ENCODE measurements at regions not wholly inside any gene's neighbourhood (a gene's known extent, or its start where the extent isn't known, plus 50 kb on each side); places are given as distances from the start of the nearest gene placed in this dataset.
"Not testable (repeated sequence)": the region's sequence is repeated elsewhere in the genome, so short reads cannot be mapped to it uniquely, and the experiment has no call there.

DNA sequence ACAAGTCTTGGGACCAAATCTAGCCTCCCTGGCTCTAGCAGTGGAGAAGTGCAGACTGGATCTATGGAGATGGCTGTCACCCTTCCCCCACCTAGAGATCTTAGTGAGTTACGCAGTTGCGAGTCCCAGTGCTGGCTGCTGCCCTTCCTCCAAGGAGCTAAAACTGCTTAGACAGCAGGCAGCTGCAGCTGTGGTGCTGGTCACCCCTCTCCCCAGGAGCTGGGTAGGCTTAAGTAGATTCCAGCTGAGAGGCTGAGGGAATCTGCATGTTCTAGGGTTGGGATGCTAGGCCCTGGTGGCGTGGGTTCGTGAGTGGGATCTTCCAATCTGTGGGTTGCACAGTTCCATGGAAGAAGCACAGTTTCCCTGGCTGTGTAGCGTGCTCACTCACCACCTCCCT lies 120.2 kb downstream of the SLC35B3 start:
- Mint-ChIP-seq H3K36me3 (peaks cover 0 to 4% (median 0%) of the 10 kb centered on the region in 3 donors), H3K27me3 (ENCODE audit: low read depth in 3 of 3) (peaks cover 0 to 5% (median 2%) of the 10 kb centered on the region in 3 donors), H3K27ac (no peak overlapping the region), H3K9me3 (peaks cover 6 to 14% (median 7%) of the 10 kb centered on the region in 6 donors), H3K4me1 (no peaks in the 10 kb centered on the region), H3K4me3 (no peak overlapping the region)
- no peak for DNase-seq

DNA sequence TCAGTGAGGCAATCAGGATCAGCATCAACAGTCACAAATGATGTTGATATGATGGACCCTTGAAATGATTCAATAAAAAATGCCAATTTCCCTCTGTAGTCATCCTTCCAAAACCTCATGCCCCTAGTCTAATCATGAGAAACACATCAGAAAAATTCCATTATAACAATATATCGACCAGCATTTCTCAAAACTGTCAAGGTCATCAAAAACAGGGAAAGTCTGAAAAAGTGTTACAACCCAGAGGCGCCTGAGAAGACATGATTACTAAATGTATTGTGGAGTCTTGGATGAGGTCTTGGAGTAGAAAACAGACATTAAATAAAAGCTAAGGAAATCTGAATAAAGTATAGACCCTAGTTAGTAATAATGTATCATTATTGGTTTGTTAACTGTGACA lies 133.8 kb downstream of the SLC35B3 start:
- H3K4me1 Mint-ChIP-seq = no peaks in the 10 kb centered on the region

DNA sequence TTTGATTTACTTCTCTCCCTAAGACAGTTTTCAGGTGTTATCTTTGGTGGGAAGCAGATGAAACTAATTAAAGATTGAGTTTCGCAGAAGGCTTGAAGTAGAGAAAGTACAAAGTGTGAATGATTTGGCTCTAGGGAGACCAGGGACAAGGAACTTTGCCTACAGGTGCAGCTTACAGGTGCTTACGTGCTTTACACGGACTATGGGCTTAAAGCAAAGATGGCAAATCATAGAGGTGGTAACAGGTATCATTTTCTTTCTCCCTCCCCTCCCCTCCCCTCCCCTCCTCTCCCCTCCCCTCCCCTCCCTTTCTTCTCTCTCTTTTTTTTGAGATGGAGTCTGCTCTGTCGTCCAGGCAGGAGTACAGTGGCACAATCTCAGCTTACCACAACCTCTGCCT lies 136.3 kb downstream of the SLC35B3 start:
- Mint-ChIP-seq H3K27ac (no peak overlapping the region), H3K4me1 (no peaks in the 10 kb centered on the region), H3K4me3 (no peak overlapping the region), H3K36me3 (no peaks in the 10 kb centered on the region), H3K9me3 (peaks cover 0 to 6% (median 0%) of the 10 kb centered on the region in 6 donors), H3K27me3 (ENCODE audit: low read depth in 3 of 3) (peaks cover 1 to 7% (median 3%) of the 10 kb centered on the region in 3 donors)
- DNase-seq = no peak

More for the DNA sequence above, 133.8 kb downstream of the SLC35B3 start:
- Mint-ChIP-seq H3K36me3 (no peaks in the 10 kb centered on the region), H3K27ac (no peak overlapping the region), H3K27me3 (ENCODE audit: low read depth in 3 of 3) (peaks cover 2 to 5% (median 3%) of the 10 kb centered on the region in 3 donors), H3K9me3 (peaks cover 0 to 6% (median 0%) of the 10 kb centered on the region in 6 donors), H3K4me3 (no peak overlapping the region)
- DNase-seq = no peak

DNA sequence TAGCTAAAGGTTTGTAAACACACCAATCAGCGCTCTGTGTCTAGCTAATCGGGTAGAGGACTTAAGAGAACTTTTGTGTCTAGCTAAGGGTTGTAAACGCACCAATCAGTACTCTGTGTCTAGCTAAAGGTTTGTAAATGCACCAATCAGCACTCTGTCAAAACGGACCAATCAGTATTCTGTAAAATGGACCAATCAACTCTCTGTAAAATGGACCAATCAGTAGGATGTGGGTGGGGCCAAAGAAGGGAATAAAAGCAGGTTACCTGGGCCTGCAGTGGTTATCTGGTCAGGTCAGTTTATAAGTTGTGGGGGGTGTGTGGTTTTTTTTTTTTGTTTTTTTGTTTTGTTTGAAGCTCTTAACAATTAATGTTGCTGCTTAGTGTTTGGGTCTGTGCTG lies 152.4 kb downstream of the SLC35B3 start:
- not testable (repeated sequence) for H3K27ac Mint-ChIP-seq; H3K27me3 Mint-ChIP-seq (ENCODE audit: low read depth in 3 of 3)

DNA sequence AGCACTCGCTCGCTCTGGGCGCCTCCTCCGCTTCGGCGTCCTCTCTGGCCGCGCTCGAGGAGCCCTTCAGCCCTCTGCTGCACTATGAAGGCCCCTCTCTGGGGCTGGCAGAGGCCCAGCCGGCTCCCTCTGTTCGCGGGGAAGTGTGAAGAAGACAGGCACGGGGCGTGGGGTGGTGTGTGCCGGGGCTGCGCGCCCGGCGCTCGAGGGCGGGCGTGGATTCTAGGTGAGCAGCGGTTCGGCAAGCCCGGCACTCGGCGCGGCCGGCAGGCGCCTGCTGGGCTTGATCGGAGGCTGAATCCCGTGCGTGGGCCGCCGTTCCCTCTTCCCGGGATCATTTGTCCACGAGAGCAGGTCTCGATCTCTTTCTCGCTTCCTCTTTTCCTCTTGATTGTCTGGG lies 153.0 kb downstream of the SLC35B3 start:
- no peaks in the 10 kb centered on the region for H3K36me3 Mint-ChIP-seq
- no peak overlapping the region for H3K27ac Mint-ChIP-seq
- DNase-seq = no peak

More for the DNA sequence above, 152.4 kb downstream of the SLC35B3 start:
- not testable (repeated sequence) for H3K9me3 Mint-ChIP-seq, H3K36me3 Mint-ChIP-seq, H3K4me3 Mint-ChIP-seq, H3K4me1 Mint-ChIP-seq, DNase-seq

DNA sequence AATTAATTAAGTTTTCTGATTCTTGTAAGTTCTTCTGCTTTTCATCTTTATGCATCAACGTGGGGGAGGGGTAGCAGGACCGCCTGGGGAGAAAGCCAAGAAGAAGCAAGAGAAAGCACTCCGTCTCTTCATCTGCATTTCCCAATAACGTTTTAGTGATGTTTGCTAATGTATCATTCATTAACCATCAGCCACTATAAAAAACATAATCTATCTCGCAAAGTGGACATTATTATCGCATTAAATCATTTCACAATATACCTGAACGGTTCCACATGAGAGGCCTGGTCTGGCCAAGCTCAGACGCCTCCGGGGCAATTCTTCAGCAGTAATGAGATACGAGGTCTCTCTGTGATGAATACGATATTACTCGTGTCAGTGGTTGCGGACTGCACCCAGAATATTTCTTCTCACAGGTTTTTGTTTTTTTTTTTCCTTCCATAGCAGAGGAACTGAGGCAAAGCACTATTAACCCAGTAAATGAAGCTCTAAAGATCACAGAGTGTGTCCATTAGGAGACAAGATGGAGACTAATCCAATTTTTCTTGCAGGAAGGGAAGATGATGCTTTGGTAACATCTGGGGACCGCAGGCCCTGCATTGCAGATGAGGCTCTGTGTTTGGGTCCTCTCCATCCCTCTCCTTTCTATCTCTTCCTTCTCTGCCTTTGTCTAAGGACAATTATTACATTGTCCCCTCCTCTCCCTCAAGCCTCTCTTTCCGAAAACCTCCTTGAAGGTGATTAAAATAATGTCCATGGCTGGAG lies 156.1 kb downstream of the SLC35B3 start:
- Mint-ChIP-seq H3K4me3 (no peak overlapping the region), H3K36me3 (no peaks in the 10 kb centered on the region), H3K27me3 (ENCODE audit: low read depth in 3 of 3) (peaks cover 0 to 11% (median 2%) of the 10 kb centered on the region in 3 donors), H3K4me1 (peaks cover 0 to 16% of the 10 kb centered on the region in 2 donors), H3K9me3 (peaks cover 0 to 5% (median under 1%) of the 10 kb centered on the region in 6 donors), H3K27ac (no peak overlapping the region)
- DNase-seq = no peak

More for the DNA sequence above, 153.0 kb downstream of the SLC35B3 start:
- Mint-ChIP-seq H3K9me3 (peaks cover 0 to 2% (median 0%) of the 10 kb centered on the region in 6 donors), H3K27me3 (ENCODE audit: low read depth in 3 of 3) (peaks cover 0 to 3% (median 2%) of the 10 kb centered on the region in 3 donors), H3K4me1 (peaks cover 0 to 14% of the 10 kb centered on the region in 2 donors), H3K4me3 (no peak overlapping the region)

DNA sequence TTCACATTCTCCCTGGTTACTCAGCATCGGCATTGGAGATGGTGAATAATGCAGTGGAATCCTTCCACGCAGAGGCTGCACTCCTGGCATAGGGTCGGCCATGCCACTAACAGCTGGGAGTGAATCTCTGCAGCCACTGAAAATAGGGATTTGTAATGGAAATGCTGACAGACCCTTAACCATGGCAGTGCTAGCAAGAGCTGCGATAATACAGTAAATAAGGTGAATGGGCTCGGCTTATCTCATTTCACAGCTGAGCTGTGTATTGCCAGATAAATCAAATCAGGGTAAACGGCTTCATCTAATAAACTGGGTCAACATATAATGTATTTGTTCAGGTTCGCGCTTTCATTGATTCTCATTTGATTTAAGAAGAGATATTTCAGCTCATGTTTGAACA lies 156.8 kb downstream of the SLC35B3 start:
- DNase-seq = no peak
- Mint-ChIP-seq H3K27ac (no peak overlapping the region), H3K27me3 (ENCODE audit: low read depth in 3 of 3) (peaks cover 0 to 11% (median 2%) of the 10 kb centered on the region in 3 donors), H3K36me3 (no peaks in the 10 kb centered on the region), H3K9me3 (peaks cover 0 to 5% (median under 1%) of the 10 kb centered on the region in 6 donors), H3K4me3 (no peak overlapping the region), H3K4me1 (peaks cover 0 to 16% of the 10 kb centered on the region in 2 donors)

DNA sequence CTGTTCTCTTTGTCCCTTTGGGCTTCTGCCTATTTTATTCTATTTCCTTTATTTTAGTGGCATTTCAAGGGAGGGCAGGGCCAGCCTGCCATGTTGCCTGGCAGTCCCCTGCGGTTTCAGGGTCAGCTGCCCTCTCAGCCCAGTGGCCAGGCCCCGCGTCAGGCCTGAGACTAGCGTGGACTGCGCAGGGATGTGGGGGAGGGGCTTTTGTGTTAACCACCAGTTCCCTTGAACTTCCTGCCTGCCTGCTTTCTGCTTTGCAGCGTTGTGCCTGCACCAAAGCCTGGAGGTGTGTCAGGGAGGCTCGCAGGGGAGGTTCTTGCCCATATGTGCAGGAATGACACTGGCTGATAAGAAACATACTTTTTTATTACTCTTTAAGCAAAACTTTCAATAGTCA lies 157.6 kb downstream of the SLC35B3 start:
- H3K27ac Mint-ChIP-seq = no peak overlapping the region
- H3K4me1 Mint-ChIP-seq = peaks cover 0 to 16% of the 10 kb centered on the region in 2 donors
- no peaks in the 10 kb centered on the region for H3K36me3 Mint-ChIP-seq
- peaks cover 0 to 11% (median 2%) of the 10 kb centered on the region in 3 donors for H3K27me3 Mint-ChIP-seq (ENCODE audit: low read depth in 3 of 3)
- DNase-seq = peak in 1 of 3 donors; percentile 1
- H3K4me3 Mint-ChIP-seq = peak overlapping the region in 2 of 5 donors; percentile 7 to 21
- H3K9me3 Mint-ChIP-seq = peaks cover 0 to 5% (median 0%) of the 10 kb centered on the region in 6 donors

DNA sequence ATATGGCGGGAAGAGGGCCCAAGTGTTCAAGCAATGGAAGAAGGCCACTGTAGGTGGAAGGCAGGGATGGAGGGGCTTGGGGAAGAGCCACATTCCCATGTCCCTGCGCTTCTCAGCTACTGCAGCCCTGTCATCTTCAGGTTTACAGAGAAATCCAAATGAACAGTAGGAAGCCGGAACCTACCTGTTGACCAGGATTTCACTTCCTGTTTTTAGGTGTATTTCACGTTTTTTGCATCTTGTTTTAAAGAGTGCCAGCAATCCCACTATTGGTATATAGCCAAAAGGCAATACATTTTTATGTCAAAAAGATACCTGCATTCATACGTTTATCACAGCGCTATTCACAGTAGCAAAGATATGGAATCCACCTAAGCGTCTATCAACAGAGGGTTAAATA lies 159.2 kb downstream of the SLC35B3 start:
- no peak for DNase-seq
- H3K36me3 Mint-ChIP-seq = no peaks in the 10 kb centered on the region
- no peak overlapping the region for H3K4me3 Mint-ChIP-seq
- H3K9me3 Mint-ChIP-seq = peaks cover 0 to 5% (median 0%) of the 10 kb centered on the region in 6 donors
- peaks cover 0 to 16% of the 10 kb centered on the region in 2 donors for H3K4me1 Mint-ChIP-seq
- no peak overlapping the region for H3K27ac Mint-ChIP-seq
- H3K27me3 Mint-ChIP-seq (ENCODE audit: low read depth in 3 of 3) = peaks cover 2 to 13% (median 2%) of the 10 kb centered on the region in 3 donors

DNA sequence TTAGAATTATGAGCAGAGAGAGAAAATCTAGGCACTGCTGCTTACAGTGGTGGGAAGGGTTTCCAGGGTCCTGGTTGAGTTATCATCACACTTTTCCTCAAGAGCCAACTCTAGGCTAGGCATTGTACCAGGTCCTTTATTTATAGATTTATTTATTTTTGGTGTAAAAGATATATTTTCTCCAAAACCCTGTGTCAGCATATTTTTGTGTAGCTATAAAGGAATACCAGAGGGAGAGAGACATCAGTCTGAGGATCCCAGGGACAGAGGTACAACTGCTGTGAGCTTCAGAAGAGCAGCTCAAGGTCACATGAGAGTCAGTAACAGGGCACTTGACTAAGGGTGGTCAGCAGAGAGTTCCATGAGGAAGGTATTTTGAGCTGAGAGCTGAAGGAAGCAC lies 159.7 kb downstream of the SLC35B3 start:
- Mint-ChIP-seq H3K27ac (no peak overlapping the region), H3K4me1 (peaks cover 0 to 16% of the 10 kb centered on the region in 2 donors), H3K27me3 (ENCODE audit: low read depth in 3 of 3) (peaks cover 2 to 13% (median 2%) of the 10 kb centered on the region in 3 donors), H3K4me3 (no peak overlapping the region), H3K36me3 (no peaks in the 10 kb centered on the region), H3K9me3 (peaks cover 0 to 5% (median 0%) of the 10 kb centered on the region in 6 donors)
- no peak for DNase-seq

DNA sequence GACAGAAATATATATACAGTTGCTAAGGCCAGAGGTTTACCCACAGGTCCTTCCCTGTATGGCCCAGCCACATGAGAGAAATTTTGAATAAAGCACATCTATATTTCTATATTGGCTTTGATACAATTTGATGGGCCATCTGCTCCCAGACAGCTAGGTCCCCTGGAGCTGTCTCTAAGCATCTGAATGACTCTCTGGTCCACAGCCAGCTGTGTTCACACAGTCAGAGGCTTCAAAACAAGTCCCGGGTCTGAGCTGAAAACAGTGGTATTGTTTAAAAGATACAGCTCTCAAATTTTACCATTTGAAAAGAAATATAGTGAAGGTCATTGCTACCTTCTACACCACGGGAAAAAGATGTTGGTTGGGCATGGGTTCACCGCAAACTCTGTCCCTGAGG lies 161.1 kb downstream of the SLC35B3 start:
- H3K4me3 Mint-ChIP-seq = no peak overlapping the region
- no peak for DNase-seq
- H3K36me3 Mint-ChIP-seq = no peaks in the 10 kb centered on the region
- peaks cover 0 to 5% (median 2%) of the 10 kb centered on the region in 6 donors for H3K9me3 Mint-ChIP-seq
- H3K27ac Mint-ChIP-seq = no peak overlapping the region
- H3K27me3 Mint-ChIP-seq (ENCODE audit: low read depth in 3 of 3) = peaks cover 2 to 13% (median 2%) of the 10 kb centered on the region in 3 donors
- peaks cover 0 to 16% of the 10 kb centered on the region in 2 donors for H3K4me1 Mint-ChIP-seq

DNA sequence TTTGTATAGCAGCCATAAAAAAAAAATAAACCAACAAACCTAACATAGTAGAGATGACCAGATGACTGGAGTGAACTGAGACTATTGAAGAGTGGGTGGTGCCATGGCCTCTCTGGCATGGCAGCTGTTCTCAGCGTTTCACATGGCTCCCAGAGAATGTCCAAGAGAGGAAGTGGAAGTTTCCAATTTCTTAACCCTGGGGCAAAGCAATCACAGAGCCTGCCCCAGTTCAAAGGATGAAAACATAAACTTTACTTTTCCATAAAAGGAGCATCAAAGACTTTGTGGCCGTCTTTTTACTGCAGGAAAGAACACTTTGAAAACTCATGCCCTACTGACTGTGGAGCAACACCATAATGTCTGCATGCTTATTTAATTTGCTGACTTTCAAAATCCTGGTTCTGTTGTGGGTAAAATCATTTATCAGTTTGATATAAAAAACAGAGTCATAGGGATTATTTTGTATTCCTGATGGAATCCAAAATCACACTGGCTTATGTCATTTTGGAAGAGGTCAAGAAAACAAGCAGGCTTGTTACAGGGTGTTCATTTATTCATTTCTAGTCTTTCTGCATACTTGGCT lies 165.4 kb downstream of the SLC35B3 start:
- no peak for DNase-seq

DNA sequence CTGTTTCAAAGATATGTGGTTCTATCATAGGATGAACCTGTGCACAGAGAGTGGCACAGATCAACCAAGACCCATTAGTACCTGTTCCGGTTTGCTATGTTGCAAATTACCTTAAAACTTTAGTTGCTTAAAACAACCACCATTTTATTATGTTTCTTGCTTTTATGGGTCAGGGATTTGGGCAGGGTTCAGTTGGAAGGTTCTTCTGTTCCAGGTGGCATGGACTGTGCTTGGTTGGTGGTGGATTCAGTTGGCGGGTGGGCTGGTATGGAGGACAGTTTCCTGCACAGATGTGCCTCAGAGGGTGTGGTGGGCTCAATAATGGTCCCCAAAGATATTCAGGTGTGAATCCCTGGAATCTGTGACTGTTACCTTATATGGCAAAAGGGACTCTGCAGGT lies 166.3 kb downstream of the SLC35B3 start:
- Mint-ChIP-seq H3K36me3 (no peaks in the 10 kb centered on the region), H3K4me1 (no peaks in the 10 kb centered on the region), H3K9me3 (peaks cover 0 to 21% (median 4%) of the 10 kb centered on the region in 6 donors)

More for the DNA sequence above, 165.4 kb downstream of the SLC35B3 start:
- no peaks in the 10 kb centered on the region for H3K4me1 Mint-ChIP-seq
- peaks cover 0 to 14% (median 4%) of the 10 kb centered on the region in 6 donors for H3K9me3 Mint-ChIP-seq
- no peak overlapping the region for H3K27ac Mint-ChIP-seq
- no peak overlapping the region for H3K4me3 Mint-ChIP-seq
- H3K27me3 Mint-ChIP-seq (ENCODE audit: low read depth in 3 of 3) = peaks cover 2 to 5% (median 4%) of the 10 kb centered on the region in 3 donors
- H3K36me3 Mint-ChIP-seq = no peaks in the 10 kb centered on the region

DNA sequence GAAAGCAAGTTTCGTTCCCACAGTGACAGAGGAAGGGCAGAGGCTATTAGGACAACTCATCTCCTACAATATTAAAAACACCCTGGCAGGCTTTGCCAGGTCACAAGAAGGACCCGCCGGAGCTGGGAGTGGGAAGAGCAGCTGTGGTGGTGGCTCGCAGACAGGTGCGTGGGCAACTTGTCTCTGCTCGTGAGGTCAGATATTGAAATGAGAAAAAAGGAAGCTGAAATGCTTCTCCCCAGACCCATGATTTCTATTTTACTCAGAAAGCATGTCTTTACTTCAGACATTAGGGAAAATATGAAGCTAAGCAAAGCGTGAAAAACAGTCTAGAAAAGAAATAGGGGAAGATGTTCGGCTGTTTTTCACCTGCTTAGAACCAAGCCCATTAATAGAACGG lies 166.3 kb upstream of the EEF1E1 start:
- peaks cover 2 to 7% (median 4%) of the 10 kb centered on the region in 3 donors for H3K27me3 Mint-ChIP-seq (ENCODE audit: low read depth in 3 of 3)
- H3K9me3 Mint-ChIP-seq = peaks cover 0 to 24% (median 4%) of the 10 kb centered on the region in 6 donors
- no peaks in the 10 kb centered on the region for H3K4me1 Mint-ChIP-seq
- H3K27ac Mint-ChIP-seq = no peak overlapping the region
- no peak overlapping the region for H3K4me3 Mint-ChIP-seq
- H3K36me3 Mint-ChIP-seq = no peaks in the 10 kb centered on the region
- DNase-seq = no peak

More for the DNA sequence above, 166.3 kb downstream of the SLC35B3 start:
- Mint-ChIP-seq H3K27me3 (ENCODE audit: low read depth in 3 of 3) (peaks cover 2 to 5% (median 4%) of the 10 kb centered on the region in 3 donors), H3K4me3 (no peak overlapping the region), H3K27ac (no peak overlapping the region)
- DNase-seq = no peak
